ENCODE measurements at regions not wholly inside any gene's neighbourhood (a gene's known extent, or its start where the extent isn't known, plus 50 kb on each side); places are given as distances from the start of the nearest gene placed in this dataset.

GRCh38 chr1:239006276-239006675, 380.1 kb upstream of the CHRM3 start (continued):
- TF ChIP-seq PTTG1 (tag; IDR thresholded peaks at IDR 0.05; ENCODE audit: low read depth) = no peak

GRCh38 chr1:238999944-239000343, 386.4 kb upstream of the CHRM3 start:
- intact Hi-C loops (cut with micrococcal nuclease) = no loop called here
- no peaks in the 10 kb centered on the region for H3K79me2 ChIP-seq (ENCODE audit: control insufficient read depth, insufficient read depth, low read length)
- no peaks in the 10 kb centered on the region for H3K36me3 ChIP-seq (ENCODE audit: control insufficient read depth, insufficient read depth, low read length)
- no peak overlapping the region for H2AFZ ChIP-seq (ENCODE audit: low read depth, low read length)
- no peaks in the 10 kb centered on the region for H3K27me3 ChIP-seq (ENCODE audit: control insufficient read depth in 2 of 2, insufficient read depth in 2 of 2, low read length in 2 of 2)
- H3K9me3 ChIP-seq (replicated peaks; ENCODE audit: control insufficient read depth, insufficient read depth, low read depth, low read length) = no peaks in the 10 kb centered on the region
- H3K4me3 ChIP-seq = no peak overlapping the region
- H4K20me1 ChIP-seq (replicated peaks; ENCODE audit: control insufficient read depth, insufficient read depth, low read length) = no peaks in the 10 kb centered on the region
- DNase-seq (ENCODE audit: extremely low read depth in 1 of 4, low spot score in 3 of 4) = no peak
- TF ChIP-seq MYNN (IDR thresholded peaks at IDR 0.05) (no peak), MYNN (CRISPR knock-in tag; IDR thresholded peaks at IDR 0.05) (no peak), FOXK1 (CRISPR knock-in tag; IDR thresholded peaks at IDR 0.05; ENCODE audit: borderline replicate concordance) (no peak)
- BruUV-seq (replicated peaks) = no TSS peak
- H3K9ac ChIP-seq (ENCODE audit: insufficient read depth in 1 of 2, low read depth in 2 of 2, low read length in 2 of 2) = no peak overlapping the region
- WGBS (ENCODE audit: insufficient coverage, low coverage, missing lambda C conversion rate) = 1% methylated on average over 4 of the region's 4 CpGs
- no peak for ATAC-seq
- H3K9me1 ChIP-seq (ENCODE audit: control insufficient read depth, insufficient read depth, low read length) = no peaks in the 10 kb centered on the region
- H3K4me1 ChIP-seq (replicated peaks in 1 of 2; ENCODE audit: control insufficient read depth in 2 of 2, insufficient read depth in 2 of 2, low read length in 2 of 2) = no peaks in the 10 kb centered on the region
- POLR2A ChIA-PET = no interaction called here
- no peak overlapping the region for H3K4me2 ChIP-seq (ENCODE audit: insufficient read depth, low read length)
- FAIRE-seq = no peak
- CTCF ChIA-PET (ENCODE audit: low intra/inter-chr PET ratio) = no interaction called here
- in situ Hi-C loops (cut with MboI) = no loop called here
- H3K27ac ChIP-seq (ENCODE audit: extremely low read depth, low read depth, low read length) = no peak overlapping the region

- FAIRE-seq (no peak), DNase-seq (ENCODE audit: extremely low read depth in 1 of 4, low spot score in 3 of 4) (no peak), ATAC-seq (no peak)
- no TSS peak for BruUV-seq (replicated peaks)
- Histone ChIP-seq H4K20me1 (replicated peaks; ENCODE audit: control insufficient read depth, insufficient read depth, low read length) (no peaks in the 10 kb centered on the region), H3K27ac (ENCODE audit: extremely low read depth, low read depth, low read length) (no peak overlapping the region), H3K36me3 (ENCODE audit: control insufficient read depth, insufficient read depth, low read length) (no peaks in the 10 kb centered on the region), H3K4me3 (no peak overlapping the region), H3K27me3 (ENCODE audit: control insufficient read depth in 2 of 2, insufficient read depth in 2 of 2, low read length in 2 of 2) (no peaks in the 10 kb centered on the region), H2AFZ (ENCODE audit: low read depth, low read length) (no peak overlapping the region), H3K4me1 (replicated peaks in 1 of 2; ENCODE audit: control insufficient read depth in 2 of 2, insufficient read depth in 2 of 2, low read length in 2 of 2) (no peaks in the 10 kb centered on the region), H3K4me2 (ENCODE audit: insufficient read depth, low read length) (no peak overlapping the region), H3K9ac (ENCODE audit: insufficient read depth in 1 of 2, low read depth in 2 of 2, low read length in 2 of 2) (no peak overlapping the region), H3K79me2 (ENCODE audit: control insufficient read depth, insufficient read depth, low read length) (no peaks in the 10 kb centered on the region), H3K9me1 (ENCODE audit: control insufficient read depth, insufficient read depth, low read length) (no peaks in the 10 kb centered on the region), H3K9me3 (replicated peaks; ENCODE audit: control insufficient read depth, insufficient read depth, low read depth, low read length) (no peaks in the 10 kb centered on the region)
- no peak for TF ChIP-seq ZNF239 (CRISPR knock-in tag; IDR thresholded peaks at IDR 0.05)
- TF ChIP-seq ZNF707 (CRISPR knock-in tag; conservative IDR thresholded peaks at IDR 0.05) = no peak
- no peak for TF ChIP-seq RAD21 (CRISPR knock-in tag; conservative IDR thresholded peaks at IDR 0.05 in 1 of 2, IDR thresholded peaks at IDR 0.05 in 1 of 2)
- no peak for TF ChIP-seq ZNF174 (CRISPR knock-in tag; IDR thresholded peaks at IDR 0.05)
- no peak for TF ChIP-seq SFPQ (IDR thresholded peaks at IDR 0.05; ENCODE audit: low read depth, low read length)
- intact Hi-C loops (cut with micrococcal nuclease) (no loop called here), in situ Hi-C loops (cut with MboI) (no loop called here)
- 1% methylated on average over 3 of the region's 3 CpGs for WGBS (ENCODE audit: insufficient coverage, low coverage, missing lambda C conversion rate)
- ChIA-PET POLR2A (no interaction called here), CTCF (ENCODE audit: low intra/inter-chr PET ratio) (no interaction called here)
Observed at GRCh38 chr1:238998577-238998976, 387.8 kb upstream of the CHRM3 start.

All from K562 (cell line).